ENCODE measurements at regions not wholly inside any gene's neighbourhood (a gene's known extent, or its start where the extent isn't known, plus 50 kb on each side); places are given as distances from the start of the nearest gene placed in this dataset.

DNA sequence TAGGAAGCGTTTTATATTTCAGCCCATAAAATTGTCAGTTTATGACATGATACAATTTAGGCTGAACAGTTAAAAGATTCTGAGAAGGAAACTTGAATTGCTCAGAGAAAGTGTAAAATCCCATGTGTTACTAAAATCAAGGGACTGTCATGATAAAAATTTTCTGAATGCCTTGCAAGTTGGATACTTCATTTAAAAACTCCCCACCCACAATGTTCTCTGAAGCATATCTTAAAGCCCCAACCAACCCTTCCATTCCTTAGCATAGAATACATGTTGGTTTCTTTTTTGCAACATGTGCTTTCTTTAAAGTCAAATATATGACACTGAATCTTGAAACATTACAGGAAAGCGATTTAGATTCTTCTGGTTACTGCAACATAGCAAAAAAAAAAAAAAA lies 97.4 kb downstream of the MRPL39 start:
- TF ChIP-seq CTCF (IDR thresholded peaks at IDR 0.05): no peak
- no peak for TF ChIP-seq POLR2AphosphoS5 (IDR thresholded peaks at IDR 0.05)
- TF ChIP-seq EP300 (IDR thresholded peaks at IDR 0.05; ENCODE audit: low read depth): no peak
- no peak for TF ChIP-seq POLR2A (IDR thresholded peaks at IDR 0.05)

All from transverse colon (tissue), 4 donors.